Kidney (tissue), 13 donors: ENCODE measurements at regions not wholly inside any gene's neighbourhood (a gene's known extent, or its start where the extent isn't known, plus 50 kb on each side); places are given as distances from the start of the nearest gene placed in this dataset.

ENCODE experiments used
- DNase-seq, 5 donors: peaks; one replicate each; pipeline ENCODE4 v3.0.0-alpha.2; 2013 to 2020
- FAIRE-seq: peaks from 2 replicates; lab custom pipeline; 2012; peaks lifted over from hg19 to GRCh38; lab: Jason Lieb, UNC
- H3K27ac ChIP-seq, 2 donors: one replicate each; pipeline ENCODE4 v1.7.0; 2013; ENCODE audit warnings: low read depth in 2 of 2, low read length in 2 of 2, inconsistent platforms in 1 of 2
- H3K27me3 ChIP-seq: one replicate; pipeline ENCODE4 v1.7.1; 2013; ENCODE audit warnings: low read length, inconsistent platforms; ENCODE audit not compliant: control insufficient read depth, insufficient read depth
- H3K36me3 ChIP-seq, 3 donors: one replicate each; pipeline versions ENCODE4 v1.7.0 to v1.7.1; 2013; ENCODE audit warnings: low read length in 3 of 3, control low read depth in 1 of 3, inconsistent platforms in 1 of 3; ENCODE audit not compliant: insufficient read depth in 3 of 3, control insufficient read depth in 2 of 3
- H3K4me1 ChIP-seq, 3 donors: one replicate each; pipeline versions ENCODE4 v1.7.0 to v1.7.1; 2013; ENCODE audit warnings: low read length in 3 of 3, inconsistent platforms in 1 of 3, low read depth in 1 of 3; ENCODE audit not compliant: control insufficient read depth in 2 of 3, insufficient read depth in 2 of 3
- H3K4me3 ChIP-seq, 3 donors: one replicate each; pipeline versions ENCODE4 v1.7.0 to v1.8.1; 2013; ENCODE audit warnings: low read length in 3 of 3, control low read depth in 1 of 3, inconsistent platforms in 1 of 3
- H3K9ac ChIP-seq, 3 donors: one replicate each; pipeline versions ENCODE4 v1.7.0 to v1.7.1; 2013; ENCODE audit warnings: low read length in 3 of 3, control low read depth in 1 of 3, inconsistent platforms in 1 of 3
- H3K9me3 ChIP-seq, 3 donors: one replicate each; pipeline versions ENCODE4 v1.7.0 to v1.7.1; 2013; ENCODE audit warnings: low read length in 3 of 3, control low read depth in 1 of 3, inconsistent platforms in 1 of 3; ENCODE audit not compliant: control insufficient read depth in 2 of 3, insufficient read depth in 1 of 3
- intact Hi-C: fragments of 100-400 bp; cut with DNase I; formaldehyde crosslinking; loops from one replicate; pipeline ENCODE4 v1.11.1; 2022
- TF ChIP-seq, protein P1 (sequence below): IDR thresholded peaks from 3 replicates; pipeline ENCODE4 v1.5.1; 2012; ENCODE audit warnings: mild to moderate bottlenecking, moderate library complexity, borderline replicate concordance; ENCODE audit not compliant: insufficient read depth; ENCODE audit errors: extremely low read depth
- donor health status: control.
- donor health status: control.
- donor health status: control.
- donor health status: control.
- donor health status: control.
- donor health status: DM: yes; HTN: yes; CAD: no.
- donor health status: Normal renal cell carcinoma (clear cell type).

DNA sequence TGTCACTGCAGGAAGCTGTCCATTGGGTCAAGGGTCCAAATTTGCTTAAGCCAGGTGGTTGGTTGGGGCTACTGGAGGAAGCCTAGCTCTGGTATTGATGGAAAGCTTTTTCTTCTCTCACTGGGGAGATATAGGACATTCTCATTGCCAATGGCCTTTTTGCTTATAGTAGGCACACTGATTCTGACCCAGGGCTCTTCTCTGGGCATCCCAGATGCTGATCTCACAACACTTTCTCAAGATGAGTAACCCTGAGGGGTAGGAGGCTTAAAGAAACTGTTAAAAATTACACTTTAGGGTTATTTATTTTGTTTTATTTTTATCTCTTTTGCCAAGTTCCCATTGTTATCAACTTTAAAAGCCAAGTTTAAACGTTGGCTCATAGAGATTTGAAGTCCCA lies 337.8 kb downstream of the LRRC3B start:
- FAIRE-seq: no peak

DNA sequence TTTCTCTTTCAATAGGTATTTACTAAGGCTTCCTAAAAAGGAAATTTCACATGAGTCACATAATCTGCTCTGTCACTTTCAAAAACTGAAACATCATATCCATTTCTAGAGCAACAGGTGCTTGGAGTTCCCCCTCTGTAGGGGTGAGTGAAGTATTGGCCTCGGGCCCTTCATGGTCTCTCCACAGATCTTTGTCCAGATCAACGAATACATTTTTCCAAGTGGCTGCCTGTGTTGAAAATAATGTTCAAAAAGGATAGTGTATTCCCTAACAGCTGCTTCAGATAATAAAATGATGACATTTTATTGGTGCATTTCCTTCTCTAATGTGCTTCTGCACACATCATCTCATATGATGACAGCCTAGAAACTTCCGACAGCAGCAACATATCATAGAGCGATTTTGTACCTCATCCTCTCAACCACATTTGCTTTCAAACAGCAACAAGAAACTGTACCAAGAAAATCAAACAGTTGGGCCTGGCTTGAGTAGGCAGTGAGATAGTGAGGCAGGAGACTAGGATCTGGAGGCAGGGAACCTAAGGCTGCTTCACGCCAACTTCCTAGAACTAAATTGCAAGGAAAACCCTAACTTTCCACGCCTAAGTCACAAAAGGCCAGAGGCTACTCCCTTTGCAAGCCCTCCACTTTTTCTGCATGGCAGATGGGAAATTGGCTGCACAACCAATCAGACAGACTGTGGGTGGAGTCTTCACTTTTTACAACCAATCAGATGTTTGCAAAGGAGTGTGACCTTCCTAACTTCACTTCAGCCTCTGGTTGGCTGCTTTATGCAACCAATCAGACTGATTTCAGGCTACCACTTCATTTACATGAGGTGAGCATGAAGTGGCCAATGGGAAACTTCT lies 340.2 kb downstream of the LRRC3B start:
- FAIRE-seq: no peak
- Histone ChIP-seq H3K4me3 (no peak overlapping the region), H3K4me1 (no peaks in the 10 kb centered on the region), H3K9me3 (no peaks in the 10 kb centered on the region), H3K9ac (no peak overlapping the region), H3K27me3 (no peaks in the 10 kb centered on the region), H3K36me3 (no peaks in the 10 kb centered on the region), H3K27ac (no peak overlapping the region)
- DNase-seq: no peak
- intact Hi-C loops: no loop called here
- TF ChIP-seq, protein P1, sequence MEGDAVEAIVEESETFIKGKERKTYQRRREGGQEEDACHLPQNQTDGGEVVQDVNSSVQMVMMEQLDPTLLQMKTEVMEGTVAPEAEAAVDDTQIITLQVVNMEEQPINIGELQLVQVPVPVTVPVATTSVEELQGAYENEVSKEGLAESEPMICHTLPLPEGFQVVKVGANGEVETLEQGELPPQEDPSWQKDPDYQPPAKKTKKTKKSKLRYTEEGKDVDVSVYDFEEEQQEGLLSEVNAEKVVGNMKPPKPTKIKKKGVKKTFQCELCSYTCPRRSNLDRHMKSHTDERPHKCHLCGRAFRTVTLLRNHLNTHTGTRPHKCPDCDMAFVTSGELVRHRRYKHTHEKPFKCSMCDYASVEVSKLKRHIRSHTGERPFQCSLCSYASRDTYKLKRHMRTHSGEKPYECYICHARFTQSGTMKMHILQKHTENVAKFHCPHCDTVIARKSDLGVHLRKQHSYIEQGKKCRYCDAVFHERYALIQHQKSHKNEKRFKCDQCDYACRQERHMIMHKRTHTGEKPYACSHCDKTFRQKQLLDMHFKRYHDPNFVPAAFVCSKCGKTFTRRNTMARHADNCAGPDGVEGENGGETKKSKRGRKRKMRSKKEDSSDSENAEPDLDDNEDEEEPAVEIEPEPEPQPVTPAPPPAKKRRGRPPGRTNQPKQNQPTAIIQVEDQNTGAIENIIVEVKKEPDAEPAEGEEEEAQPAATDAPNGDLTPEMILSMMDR: no peak

More for the DNA sequence above, 337.8 kb downstream of the LRRC3B start:
- no peak overlapping the region for H3K4me3 ChIP-seq
- no peaks in the 10 kb centered on the region for H3K9me3 ChIP-seq
- TF ChIP-seq, protein P1: no peak
- no peaks in the 10 kb centered on the region for H3K36me3 ChIP-seq
- intact Hi-C loops: no loop called here
- H3K27me3 ChIP-seq: no peaks in the 10 kb centered on the region
- no peak overlapping the region for H3K9ac ChIP-seq
- no peak for DNase-seq
- H3K4me1 ChIP-seq: no peaks in the 10 kb centered on the region
- no peak overlapping the region for H3K27ac ChIP-seq

DNA sequence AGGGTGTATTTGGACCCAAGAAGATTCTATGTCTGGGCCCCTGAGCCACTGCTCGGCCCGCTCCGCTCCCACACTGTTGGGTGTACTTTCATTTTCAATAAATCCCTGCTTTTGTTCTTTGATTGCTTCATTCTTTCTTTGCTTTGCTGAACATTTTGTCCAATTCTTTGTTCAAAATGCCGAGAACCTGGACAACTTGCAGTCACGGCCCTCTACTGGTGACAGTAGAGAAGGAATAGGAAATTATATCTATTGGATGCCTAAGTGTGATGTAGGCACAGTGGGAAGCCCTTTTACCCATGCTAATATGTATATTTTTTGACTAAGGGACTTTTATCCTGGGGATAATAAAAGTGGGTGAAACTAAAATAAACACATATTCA lies 340.8 kb downstream of the LRRC3B start:
- Histone ChIP-seq H3K27ac (no peak overlapping the region), H3K36me3 (no peaks in the 10 kb centered on the region), H3K4me1 (no peaks in the 10 kb centered on the region), H3K27me3 (no peaks in the 10 kb centered on the region), H3K9me3 (no peaks in the 10 kb centered on the region), H3K4me3 (no peak overlapping the region), H3K9ac (no peak overlapping the region)
- TF ChIP-seq, protein P1: no peak
- intact Hi-C loops: no loop called here
- FAIRE-seq (no peak), DNase-seq (peak in 1 of 5 donors; percentile 18)
